ENCODE measurements at regions not wholly inside any gene's neighbourhood (a gene's known extent, or its start where the extent isn't known, plus 50 kb on each side); places are given as distances from the start of the nearest gene placed in this dataset.

- WGBS (ENCODE audit: insufficient coverage) = 88% methylated on average over 4 of the region's 5 CpGs
Measured at GRCh38 chr5:133818031-133818431, 150.4 kb downstream of the C5orf15 start.

GRCh38 chr5:133817456-133817855, 151.0 kb downstream of the C5orf15 start:
- no peak overlapping the region for H3K4me3 ChIP-seq (ENCODE audit: control insufficient read depth in 1 of 7, extremely low read depth in 1 of 7, insufficient read depth in 4 of 7, low read depth in 2 of 7, low read length in 6 of 7)
- DNase-seq = no peak
- ChIA-PET CTCF (no interaction called here), POLR2A (no interaction called here)
- H3K9me3 ChIP-seq (ENCODE audit: control extremely low read depth in 1 of 5, control insufficient read depth in 4 of 5, insufficient read depth in 2 of 5, low read depth in 1 of 5, low read length in 4 of 5) = no peaks in the 10 kb centered on the region
- WGBS (ENCODE audit: insufficient coverage) = 100% methylated on average over 2 of the region's 2 CpGs
- peaks cover 0 to 20% (median 19%) of the 10 kb centered on the region in 5 experiments for H3K27me3 ChIP-seq (replicated peaks in 2 of 5; ENCODE audit: control insufficient read depth in 4 of 5, insufficient read depth in 5 of 5, low read length in 4 of 5)
- H3K36me3 ChIP-seq (ENCODE audit: control insufficient read depth in 4 of 4, insufficient read depth in 4 of 4, low read length in 3 of 4) = no peaks in the 10 kb centered on the region
- H3K4me1 ChIP-seq (ENCODE audit: control extremely low read depth in 1 of 4, control insufficient read depth in 4 of 4, insufficient read depth in 4 of 4, low read length in 3 of 4) = no peaks in the 10 kb centered on the region
- H3K27ac ChIP-seq (ENCODE audit: insufficient read depth in 1 of 2, low read depth in 1 of 2, low read length in 2 of 2, poor library complexity in 1 of 2, severe bottlenecking in 2 of 2) = no peak overlapping the region

More at GRCh38 chr5:133818031-133818431, 150.4 kb downstream of the C5orf15 start:
- CTCF ChIA-PET = no interaction called here
- POLR2A ChIA-PET = no interaction called here
- Histone ChIP-seq H3K36me3 (ENCODE audit: control insufficient read depth in 4 of 4, insufficient read depth in 4 of 4, low read length in 3 of 4) (no peaks in the 10 kb centered on the region), H3K4me3 (ENCODE audit: control insufficient read depth in 1 of 7, extremely low read depth in 1 of 7, insufficient read depth in 4 of 7, low read depth in 2 of 7, low read length in 6 of 7) (no peak overlapping the region), H3K27me3 (replicated peaks in 2 of 5; ENCODE audit: control insufficient read depth in 4 of 5, insufficient read depth in 5 of 5, low read length in 4 of 5) (peaks cover 0 to 20% (median 18%) of the 10 kb centered on the region in 5 experiments), H3K27ac (ENCODE audit: insufficient read depth in 1 of 2, low read depth in 1 of 2, low read length in 2 of 2, poor library complexity in 1 of 2, severe bottlenecking in 2 of 2) (no peak overlapping the region), H3K9me3 (ENCODE audit: control extremely low read depth in 1 of 5, control insufficient read depth in 4 of 5, insufficient read depth in 2 of 5, low read depth in 1 of 5, low read length in 4 of 5) (no peaks in the 10 kb centered on the region), H3K4me1 (ENCODE audit: control extremely low read depth in 1 of 4, control insufficient read depth in 4 of 4, insufficient read depth in 4 of 4, low read length in 3 of 4) (no peaks in the 10 kb centered on the region)
- DNase-seq = no peak

GRCh38 chr5:133816791-133817190, 151.6 kb downstream of the C5orf15 start:
- H3K4me1 ChIP-seq (ENCODE audit: control extremely low read depth in 1 of 4, control insufficient read depth in 4 of 4, insufficient read depth in 4 of 4, low read length in 3 of 4) = no peaks in the 10 kb centered on the region
- ChIA-PET CTCF (no interaction called here), POLR2A (no interaction called here)
- no peak overlapping the region for H3K27ac ChIP-seq (ENCODE audit: insufficient read depth in 1 of 2, low read depth in 1 of 2, low read length in 2 of 2, poor library complexity in 1 of 2, severe bottlenecking in 2 of 2)
- H3K36me3 ChIP-seq (ENCODE audit: control insufficient read depth in 4 of 4, insufficient read depth in 4 of 4, low read length in 3 of 4) = no peaks in the 10 kb centered on the region
- no peaks in the 10 kb centered on the region for H3K9me3 ChIP-seq (ENCODE audit: control extremely low read depth in 1 of 5, control insufficient read depth in 4 of 5, insufficient read depth in 2 of 5, low read depth in 1 of 5, low read length in 4 of 5)
- DNase-seq = no peak
- 98% methylated on average over 5 of the region's 5 CpGs for WGBS (ENCODE audit: insufficient coverage)
- peaks cover 0 to 20% (median 19%) of the 10 kb centered on the region in 5 experiments for H3K27me3 ChIP-seq (replicated peaks in 2 of 5; ENCODE audit: control insufficient read depth in 4 of 5, insufficient read depth in 5 of 5, low read length in 4 of 5)
- no peak overlapping the region for H3K4me3 ChIP-seq (ENCODE audit: control insufficient read depth in 1 of 7, extremely low read depth in 1 of 7, insufficient read depth in 4 of 7, low read depth in 2 of 7, low read length in 6 of 7)

- no peak for DNase-seq
- Histone ChIP-seq H3K4me1 (ENCODE audit: control extremely low read depth in 1 of 4, control insufficient read depth in 4 of 4, insufficient read depth in 4 of 4, low read length in 3 of 4) (no peaks in the 10 kb centered on the region), H3K9me3 (ENCODE audit: control extremely low read depth in 1 of 5, control insufficient read depth in 4 of 5, insufficient read depth in 2 of 5, low read depth in 1 of 5, low read length in 4 of 5) (peaks cover 0 to 2% (median 0%) of the 10 kb centered on the region in 5 experiments), H3K36me3 (ENCODE audit: control insufficient read depth in 4 of 4, insufficient read depth in 4 of 4, low read length in 3 of 4) (no peaks in the 10 kb centered on the region), H3K4me3 (ENCODE audit: control insufficient read depth in 1 of 7, extremely low read depth in 1 of 7, insufficient read depth in 4 of 7, low read depth in 2 of 7, low read length in 6 of 7) (no peak overlapping the region), H3K27ac (ENCODE audit: insufficient read depth in 1 of 2, low read depth in 1 of 2, low read length in 2 of 2, poor library complexity in 1 of 2, severe bottlenecking in 2 of 2) (no peak overlapping the region), H3K27me3 (replicated peaks in 2 of 5; ENCODE audit: control insufficient read depth in 4 of 5, insufficient read depth in 5 of 5, low read length in 4 of 5) (peaks cover 0 to 20% (median 11%) of the 10 kb centered on the region in 5 experiments)
- ChIA-PET CTCF (interaction anchor here (1.4 kb wide), 1 partner anchor 22 kb away, joined by 3 read pairs; no protein-coding TSS in a partner anchor), POLR2A (no interaction called here)
- WGBS (ENCODE audit: insufficient coverage) = 42% methylated on average over 2 of the region's 8 CpGs
Measured at GRCh38 chr5:133814152-133814551, 154.3 kb downstream of the C5orf15 start.

- no peak overlapping the region for H3K4me3 ChIP-seq (ENCODE audit: control insufficient read depth in 1 of 7, extremely low read depth in 1 of 7, insufficient read depth in 4 of 7, low read depth in 2 of 7, low read length in 6 of 7)
- peaks cover 0 to 29% (median 5%) of the 10 kb centered on the region in 5 experiments for H3K27me3 ChIP-seq (replicated peaks in 2 of 5; ENCODE audit: control insufficient read depth in 4 of 5, insufficient read depth in 5 of 5, low read length in 4 of 5)
- WGBS (ENCODE audit: insufficient coverage) = 92% methylated on average over 2 of the region's 3 CpGs
- H3K9me3 ChIP-seq (ENCODE audit: control extremely low read depth in 1 of 5, control insufficient read depth in 4 of 5, insufficient read depth in 2 of 5, low read depth in 1 of 5, low read length in 4 of 5) = peaks cover 0 to 2% (median 0%) of the 10 kb centered on the region in 5 experiments
- ChIA-PET POLR2A (no interaction called here), CTCF (interaction anchor here (1.5 kb wide), 1 partner anchor 10 kb away, joined by 3 read pairs; no protein-coding TSS in a partner anchor)
- no peaks in the 10 kb centered on the region for H3K36me3 ChIP-seq (ENCODE audit: control insufficient read depth in 4 of 4, insufficient read depth in 4 of 4, low read length in 3 of 4)
- H3K27ac ChIP-seq (ENCODE audit: insufficient read depth in 1 of 2, low read depth in 1 of 2, low read length in 2 of 2, poor library complexity in 1 of 2, severe bottlenecking in 2 of 2) = no peak overlapping the region
- H3K4me1 ChIP-seq (ENCODE audit: control extremely low read depth in 1 of 4, control insufficient read depth in 4 of 4, insufficient read depth in 4 of 4, low read length in 3 of 4) = no peaks in the 10 kb centered on the region
- no peak for DNase-seq
Measured at GRCh38 chr5:133811168-133811567, 157.3 kb downstream of the C5orf15 start.

- Histone ChIP-seq H3K4me3 (ENCODE audit: control insufficient read depth in 1 of 7, extremely low read depth in 1 of 7, insufficient read depth in 4 of 7, low read depth in 2 of 7, low read length in 6 of 7) (no peak overlapping the region), H3K27me3 (replicated peaks in 2 of 5; ENCODE audit: control insufficient read depth in 4 of 5, insufficient read depth in 5 of 5, low read length in 4 of 5) (peaks cover 0 to 25% (median 5%) of the 10 kb centered on the region in 5 experiments), H3K27ac (ENCODE audit: insufficient read depth in 1 of 2, low read depth in 1 of 2, low read length in 2 of 2, poor library complexity in 1 of 2, severe bottlenecking in 2 of 2) (no peak overlapping the region), H3K4me1 (ENCODE audit: control extremely low read depth in 1 of 4, control insufficient read depth in 4 of 4, insufficient read depth in 4 of 4, low read length in 3 of 4) (no peaks in the 10 kb centered on the region), H3K36me3 (ENCODE audit: control insufficient read depth in 4 of 4, insufficient read depth in 4 of 4, low read length in 3 of 4) (no peaks in the 10 kb centered on the region), H3K9me3 (ENCODE audit: control extremely low read depth in 1 of 5, control insufficient read depth in 4 of 5, insufficient read depth in 2 of 5, low read depth in 1 of 5, low read length in 4 of 5) (peaks cover 0 to 2% (median 0%) of the 10 kb centered on the region in 5 experiments)
- WGBS (ENCODE audit: insufficient coverage) = 100% methylated on average over 2 of the region's 2 CpGs
- no peak for DNase-seq
- ChIA-PET CTCF (no interaction called here), POLR2A (no interaction called here)
Measured at GRCh38 chr5:133809801-133810200, 158.6 kb downstream of the C5orf15 start.

GRCh38 chr5:133807348-133807747, 161.1 kb downstream of the C5orf15 start:
- 72% methylated on average over 2 of the region's 4 CpGs for WGBS (ENCODE audit: insufficient coverage)
- no peak overlapping the region for H3K4me3 ChIP-seq (ENCODE audit: control insufficient read depth in 1 of 7, extremely low read depth in 1 of 7, insufficient read depth in 4 of 7, low read depth in 2 of 7, low read length in 6 of 7)
- ChIA-PET CTCF (no interaction called here), POLR2A (no interaction called here)
- peaks cover 0 to 12% (median 0%) of the 10 kb centered on the region in 5 experiments for H3K9me3 ChIP-seq (ENCODE audit: control extremely low read depth in 1 of 5, control insufficient read depth in 4 of 5, insufficient read depth in 2 of 5, low read depth in 1 of 5, low read length in 4 of 5)
- no peaks in the 10 kb centered on the region for H3K4me1 ChIP-seq (ENCODE audit: control extremely low read depth in 1 of 4, control insufficient read depth in 4 of 4, insufficient read depth in 4 of 4, low read length in 3 of 4)
- H3K27me3 ChIP-seq (replicated peaks in 2 of 5; ENCODE audit: control insufficient read depth in 4 of 5, insufficient read depth in 5 of 5, low read length in 4 of 5) = peaks cover 0 to 15% (median 4%) of the 10 kb centered on the region in 5 experiments
- DNase-seq = no peak
- no peaks in the 10 kb centered on the region for H3K36me3 ChIP-seq (ENCODE audit: control insufficient read depth in 4 of 4, insufficient read depth in 4 of 4, low read length in 3 of 4)
- no peak overlapping the region for H3K27ac ChIP-seq (ENCODE audit: insufficient read depth in 1 of 2, low read depth in 1 of 2, low read length in 2 of 2, poor library complexity in 1 of 2, severe bottlenecking in 2 of 2)

All from common myeloid progenitor, CD34-positive (primary cell).